Heart right ventricle (tissue), 16 donors: ENCODE measurements at regions not wholly inside any gene's neighbourhood (a gene's known extent, or its start where the extent isn't known, plus 50 kb on each side); places are given as distances from the start of the nearest gene placed in this dataset.

ENCODE experiments used
- ATAC-seq, 8 donors: fragments of 200-7000 bp; cut with Tn5 transposase; one replicate each; pipeline ENCODE4 v1.9.1; 2020; ENCODE audit warnings: mild to moderate bottlenecking in 8 of 8, moderate library complexity in 8 of 8, moderate number of reproducible peaks in 1 of 8
- DNase-seq, 2 donors: peaks; one replicate each; pipeline ENCODE4 v3.0.0-alpha.2; 2020
- H3K27ac ChIP-seq, 10 donors: fragments of 200-600 bp; sonication (generic) in 2 of 10; one replicate each; pipeline versions ENCODE4 v1.5.0 to v1.8.0; 2020 to 2022; ENCODE audit warnings: mild to moderate bottlenecking in 3 of 10
- H3K27me3 ChIP-seq, 7 donors: fragments of 200-600 bp; one replicate each; pipeline ENCODE4 v1.8.0; 2021 to 2022; ENCODE audit warnings: mild to moderate bottlenecking in 2 of 7
- H3K36me3 ChIP-seq, 9 donors: fragments of 200-600 bp; sonication (generic) in 1 of 9; one replicate each; pipeline versions ENCODE4 v1.5.0 to v1.8.0; 2020 to 2022; ENCODE audit warnings: mild to moderate bottlenecking in 2 of 9
- H3K4me1 ChIP-seq, 9 donors: fragments of 200-600 bp; sonication (generic) in 1 of 9; one replicate each; pipeline versions ENCODE4 v1.5.0 to v1.8.0; 2020 to 2022; ENCODE audit warnings: mild to moderate bottlenecking in 4 of 9
- H3K4me3 ChIP-seq, 10 donors: fragments of 200-600 bp; sonication (generic) in 2 of 10; one replicate each; pipeline versions ENCODE4 v1.5.0 to v1.8.0; 2020 to 2022; ENCODE audit warnings: mild to moderate bottlenecking in 7 of 10, moderate library complexity in 2 of 10
- H3K9me3 ChIP-seq, 11 donors: fragments of 200-600 bp in 10 of 11; sonication (generic) in 2 of 11; one replicate each; pipeline versions ENCODE4 v1.5.0 to v1.8.0; 2013 to 2022; ENCODE audit warnings: mild to moderate bottlenecking in 2 of 11, control low read depth in 1 of 11, moderate library complexity in 1 of 11
- WGBS, 2 donors: extraction: QIAGEN DNeasy Blood & Tissue Kit; methylation state at CpG; one replicate each; pipeline ENCODE4 v1.1.7; 2013; ENCODE audit warnings: inconsistent platforms in 1 of 2; 5-methylcytosine and 5-hydroxymethylcytosine counted together
- intact Hi-C, 10 donors: fragments of 100-400 bp; cut with DNase I; formaldehyde crosslinking; loops; one replicate each; pipeline versions ENCODE4 v1.11.1 to v1.14.2; 2022
- TF ChIP-seq, protein P1 (sequence below), 9 donors: fragments of 200-600 bp; sonication (generic) in 2 of 9; IDR thresholded peaks; one replicate each; pipeline versions ENCODE4 v1.5.0 to v1.8.0; 2021 to 2022; ENCODE audit warnings: antibody characterized with exemption in 9 of 9, mild to moderate bottlenecking in 5 of 9, moderate library complexity in 1 of 9
- donor health status: Arrhythmogenic right ventricular cardiomyopathy.
- donor health status: ischemic (EF 13 %, LVEDD 7.1; RV severe dilation, severe dysfunction).
- donor health status: healthy with polysubstance abuse.
- donor health status: DM: no; HTN: yes; CAD: no.
- donor health status: DM: no; HTN: no; CAD: no.
- donor health status: ischemic (EF 25% LVEDD 6.9; RV normal size, moderate dysfunction).
- donor health status: ischemic (EF 25% LVEDD 5.7; RV mildly dilated, moderate dysfunction).
- donor health status: healthy.
- donor health status: DM: yes; HTN: yes; CAD: no.
- donor health status: Ischemic cardiomyopathy.
- donor health status: ischemic (EF 35%, LVEDD 5.7; RV mildly dilated, moderate dysfunction).
- donor health status: nonischemic (EF 11% LVEDD 7.7; RV severe dilation, severe dysfunction).
- donor health status: DM: yes; HTN: yes; CAD: no.
- donor health status: PGD.
- donor health status: ischemic (EF 29% LVEDD 5.4; RV normal size, mild dysfunction).
- donor health status: nonischemic (EF 23%, LVEDD 6.1; RV moderate dilation, normal function).

DNA sequence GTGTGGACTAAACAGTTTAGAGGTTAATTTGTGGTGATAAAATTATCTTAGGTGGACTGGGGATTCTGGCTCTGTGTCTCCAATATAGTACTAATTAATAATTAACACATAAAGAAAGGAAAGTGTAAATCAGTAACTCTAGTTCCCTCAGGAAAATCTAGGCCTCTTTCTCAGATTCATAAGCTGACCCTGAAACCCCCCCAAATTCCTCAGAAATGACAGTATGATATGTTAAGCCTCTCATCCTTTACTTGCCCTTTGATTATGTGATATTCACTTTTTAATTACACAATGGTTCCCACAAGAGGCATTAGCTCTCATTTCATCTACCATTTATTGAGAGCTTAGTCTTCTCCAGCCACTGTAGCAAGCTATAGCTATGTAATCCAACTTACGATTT is 636.2 kb upstream of the SEMA6A start:
- WGBS, 2 donors: 96 to 100% methylated on average over 1 of the region's 1 CpG
- DNase-seq (no peak), ATAC-seq (no peak)
- Histone ChIP-seq H3K4me3 (no peak overlapping the region), H3K27me3 (no peaks in the 10 kb centered on the region), H3K9me3 (peaks cover 0 to 8% (median 0%) of the 10 kb centered on the region in 11 donors), H3K36me3 (no peaks in the 10 kb centered on the region), H3K27ac (no peak overlapping the region), H3K4me1 (peaks cover 0 to 6% (median 0%) of the 10 kb centered on the region in 9 donors)
- TF ChIP-seq, protein P1, sequence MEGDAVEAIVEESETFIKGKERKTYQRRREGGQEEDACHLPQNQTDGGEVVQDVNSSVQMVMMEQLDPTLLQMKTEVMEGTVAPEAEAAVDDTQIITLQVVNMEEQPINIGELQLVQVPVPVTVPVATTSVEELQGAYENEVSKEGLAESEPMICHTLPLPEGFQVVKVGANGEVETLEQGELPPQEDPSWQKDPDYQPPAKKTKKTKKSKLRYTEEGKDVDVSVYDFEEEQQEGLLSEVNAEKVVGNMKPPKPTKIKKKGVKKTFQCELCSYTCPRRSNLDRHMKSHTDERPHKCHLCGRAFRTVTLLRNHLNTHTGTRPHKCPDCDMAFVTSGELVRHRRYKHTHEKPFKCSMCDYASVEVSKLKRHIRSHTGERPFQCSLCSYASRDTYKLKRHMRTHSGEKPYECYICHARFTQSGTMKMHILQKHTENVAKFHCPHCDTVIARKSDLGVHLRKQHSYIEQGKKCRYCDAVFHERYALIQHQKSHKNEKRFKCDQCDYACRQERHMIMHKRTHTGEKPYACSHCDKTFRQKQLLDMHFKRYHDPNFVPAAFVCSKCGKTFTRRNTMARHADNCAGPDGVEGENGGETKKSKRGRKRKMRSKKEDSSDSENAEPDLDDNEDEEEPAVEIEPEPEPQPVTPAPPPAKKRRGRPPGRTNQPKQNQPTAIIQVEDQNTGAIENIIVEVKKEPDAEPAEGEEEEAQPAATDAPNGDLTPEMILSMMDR (IDR thresholded peaks at IDR 0.05): no peak
- intact Hi-C loops: no loop called here

DNA sequence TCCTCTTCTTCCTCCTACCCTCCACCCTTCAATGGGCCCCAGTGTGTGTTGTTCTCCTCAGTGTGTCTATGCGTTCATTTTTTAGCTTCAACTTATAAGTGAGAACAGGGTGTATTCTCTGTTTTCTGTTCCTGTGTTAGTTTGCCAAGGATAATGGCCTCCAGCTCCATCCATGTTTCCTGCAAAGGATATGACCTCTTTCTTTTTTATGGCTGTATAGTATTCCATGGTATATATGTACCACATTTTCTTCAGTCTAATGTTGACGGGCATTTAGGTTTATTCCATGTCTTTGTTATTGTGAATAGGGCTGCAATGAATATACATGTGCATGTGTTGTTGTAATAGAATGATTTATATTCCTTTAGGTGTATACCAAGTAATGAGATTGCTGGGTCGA is 634.9 kb upstream of the SEMA6A start:
- Histone ChIP-seq H3K27me3 (no peaks in the 10 kb centered on the region), H3K4me1 (peaks cover 0 to 13% (median 0%) of the 10 kb centered on the region in 9 donors), H3K9me3 (peaks cover 0 to 8% (median 0%) of the 10 kb centered on the region in 11 donors), H3K4me3 (no peak overlapping the region), H3K27ac (no peak overlapping the region), H3K36me3 (no peaks in the 10 kb centered on the region)
- intact Hi-C loops: no loop called here
- whole genome bisulfite sequencing, 2 donors: 96 to 98% methylated on average over 3 of the region's 3 CpGs
- DNase-seq: no peak
- TF ChIP-seq, protein P1 (IDR thresholded peaks at IDR 0.05): no peak
- ATAC-seq: no peak

DNA sequence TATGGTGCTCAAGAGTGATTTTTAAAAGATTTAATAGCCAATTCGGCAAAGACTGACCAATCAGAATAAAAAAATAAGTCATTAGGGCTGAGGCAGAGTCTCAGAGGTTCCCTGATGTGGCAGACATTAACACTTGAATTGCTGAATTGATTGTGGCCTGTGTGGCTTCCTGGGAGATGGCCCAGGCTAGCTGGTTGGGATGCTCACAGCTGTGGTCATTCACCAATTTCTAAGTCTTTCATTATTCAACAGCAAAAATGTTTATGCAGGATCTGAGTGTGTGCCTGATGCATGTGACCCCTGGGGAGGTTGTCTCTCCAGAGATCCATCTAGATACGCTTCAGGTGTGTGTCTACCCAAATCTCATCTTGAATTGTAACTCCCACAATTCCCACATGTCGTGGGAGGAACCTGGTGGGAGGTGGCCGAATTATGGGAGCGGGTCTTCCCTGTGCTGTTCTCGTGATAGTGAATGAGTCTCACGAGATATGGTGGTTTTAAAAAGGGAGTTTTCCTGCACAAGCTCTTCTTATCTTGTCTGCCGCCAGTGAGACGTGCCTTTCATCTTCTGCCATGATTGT is 632.6 kb upstream of the SEMA6A start:
- DNase-seq (no peak), ATAC-seq (no peak)
- WGBS, 2 donors: 92 to 93% methylated on average over 9 of the region's 9 CpGs
- intact Hi-C loops: no loop called here
- no peak overlapping the region for H3K27ac ChIP-seq
- TF ChIP-seq, protein P1 (IDR thresholded peaks at IDR 0.05): no peak
- no peak overlapping the region for H3K4me3 ChIP-seq
- H3K36me3 ChIP-seq: no peaks in the 10 kb centered on the region
- no peaks in the 10 kb centered on the region for H3K27me3 ChIP-seq
- H3K4me1 ChIP-seq: peaks cover 0 to 13% (median 0%) of the 10 kb centered on the region in 9 donors
- peaks cover 0 to 8% (median 0%) of the 10 kb centered on the region in 11 donors for H3K9me3 ChIP-seq

DNA sequence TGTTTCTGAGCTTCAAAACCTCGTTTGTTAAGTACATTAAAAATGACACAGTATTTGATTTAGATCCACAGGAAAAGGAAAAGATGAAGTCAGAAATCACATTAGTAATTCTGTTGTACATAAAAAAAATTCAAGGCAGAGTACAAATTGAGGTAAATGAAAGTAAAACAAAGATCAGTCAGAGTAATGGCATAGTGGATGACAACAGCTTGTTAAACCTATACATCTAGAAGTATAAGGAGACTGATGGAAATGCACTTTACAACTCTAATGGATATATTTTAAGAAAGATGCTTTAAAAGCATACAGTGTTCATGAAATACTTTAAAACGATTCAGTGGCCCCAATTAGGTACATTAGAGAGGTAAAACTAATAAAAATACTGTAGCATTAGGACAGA is 631.3 kb upstream of the SEMA6A start:
- TF ChIP-seq, protein P1 (IDR thresholded peaks at IDR 0.05): no peak
- DNase-seq (no peak), ATAC-seq (no peak)
- intact Hi-C loops: no loop called here
- peak overlapping the region in 3 of 10 donors; percentile 8 to 16 (median 10) for H3K4me3 ChIP-seq
- H3K4me1 ChIP-seq: peaks cover 0 to 13% (median 4%) of the 10 kb centered on the region in 9 donors
- H3K27ac ChIP-seq: peak overlapping the region in 1 of 10 donors; percentile 17
- H3K9me3 ChIP-seq: peaks cover 0 to 8% (median 0%) of the 10 kb centered on the region in 11 donors
- 49% methylated on average over 2 of the region's 2 CpGs for WGBS, 2 donors
- H3K27me3 ChIP-seq: no peaks in the 10 kb centered on the region
- H3K36me3 ChIP-seq: no peaks in the 10 kb centered on the region
